H1 (cell line): ENCODE measurements at regions not wholly inside any gene's neighbourhood (a gene's known extent, or its start where the extent isn't known, plus 50 kb on each side); places are given as distances from the start of the nearest gene placed in this dataset.
A peak's percentile ranks its signal among the peaks of the same experiment; 100 is the strongest.

ENCODE experiments used
- CTCF ChIA-PET: fragments of 300-600 bp; sonication (Branson Sonifier 250); formaldehyde crosslinking; loops from one replicate; lab custom pipeline; 2021; ENCODE audit not compliant: partially characterized antibody; lab: Charles Lee
- POLR2A ChIA-PET: fragments of 300-600 bp; sonication (Branson Sonifier 250); formaldehyde crosslinking; loops from one replicate; lab custom pipeline; 2021; ENCODE audit warnings: inconsistent platforms; ENCODE audit not compliant: partially characterized antibody; lab: Charles Lee
- DNase-seq, 2 experiments: peaks; one replicate each; pipeline versions ENCODE4 v3.0.0 to v3.0.0-alpha.2; 2010 to 2022; ENCODE audit warnings: low spot score in 2 of 2, low read depth in 1 of 2, mixed read lengths in 1 of 2
- FAIRE-seq: peaks from 2 replicates; lab custom pipeline; 2011; peaks lifted over from hg19 to GRCh38; lab: Jason Lieb, UNC
- H2AFZ ChIP-seq: 2 replicates; pipeline ENCODE4 v1.8.1; 2012; ENCODE audit warnings: low read length, inconsistent platforms
- H2AK5ac ChIP-seq: 2 replicates; pipeline ENCODE4 v1.6.1; 2013; ENCODE audit warnings: low read depth, low read length
- H2BK120ac ChIP-seq: replicated peaks from 2 replicates; pipeline ENCODE3; 2013; ENCODE audit warnings: low read depth, low read length, inconsistent platforms
- H2BK12ac ChIP-seq: 2 replicates; pipeline ENCODE4 v1.6.1; 2013; ENCODE audit warnings: low read depth, low read length
- H2BK15ac ChIP-seq: 2 replicates; pipeline ENCODE4 v1.6.1; 2013; ENCODE audit warnings: low read length
- H2BK20ac ChIP-seq: 2 replicates; pipeline ENCODE4 v1.6.1; 2013; ENCODE audit warnings: low read length
- H2BK5ac ChIP-seq: 2 replicates; pipeline ENCODE4 v1.6.1; 2013; ENCODE audit warnings: low read depth, low read length
- H3K14ac ChIP-seq: 2 replicates; pipeline ENCODE4 v1.6.1; 2013; ENCODE audit warnings: inconsistent platforms; ENCODE audit not compliant: insufficient read length
- H3K18ac ChIP-seq: 2 replicates; pipeline ENCODE4 v1.6.1; 2013; ENCODE audit warnings: low read length; ENCODE audit errors: extremely low read depth
- H3K23ac ChIP-seq: 2 replicates; pipeline ENCODE4 v1.6.1; 2013; ENCODE audit warnings: inconsistent platforms; ENCODE audit not compliant: insufficient read length
- H3K23me2 ChIP-seq: 2 replicates; pipeline ENCODE4 v1.6.1; 2013; ENCODE audit warnings: low read depth, low read length
- H3K27ac ChIP-seq: 2 replicates; pipeline ENCODE4 v1.6.1; 2011; ENCODE audit warnings: low read depth, low read length, inconsistent platforms
- H3K27me3 ChIP-seq, 4 experiments: replicated peaks in 1 of 4; 1 replicate in 1 of 4; 2 replicates in 3 of 4; pipeline versions ENCODE4 v1.6.1 to v1.8.1; 2011 to 2013; ENCODE audit warnings: low read length in 3 of 4, mild to moderate bottlenecking in 3 of 4, inconsistent platforms in 2 of 4, mixed read lengths in 2 of 4, moderate library complexity in 1 of 4; ENCODE audit not compliant: control insufficient read depth in 3 of 4, insufficient read depth in 3 of 4; ENCODE audit errors: extremely low read depth in 1 of 4
- H3K36me3 ChIP-seq, 4 experiments: 2 replicates each; pipeline versions ENCODE4 v1.6.1 to v1.8.1; 2011 to 2013; ENCODE audit warnings: mild to moderate bottlenecking in 4 of 4, low read length in 3 of 4, moderate library complexity in 2 of 4, control low read depth in 1 of 4, inconsistent platforms in 1 of 4; ENCODE audit not compliant: insufficient read depth in 4 of 4, control insufficient read depth in 2 of 4
- H3K4ac ChIP-seq: replicated peaks from 2 replicates; pipeline ENCODE3; 2013; ENCODE audit warnings: low read length, low read depth, mixed read lengths, inconsistent platforms; ENCODE audit not compliant: insufficient read length
- H3K4me1 ChIP-seq, 4 experiments: replicated peaks in 1 of 4; 1 replicate in 1 of 4; 2 replicates in 3 of 4; pipeline versions ENCODE4 v1.6.1 to v1.8.1; 2011 to 2013; ENCODE audit warnings: low read length in 3 of 4, inconsistent platforms in 2 of 4, mixed read lengths in 1 of 4; ENCODE audit not compliant: insufficient read depth in 4 of 4, control insufficient read depth in 3 of 4
- H3K4me2 ChIP-seq, 2 experiments: 2 replicates each; pipeline versions ENCODE4 v1.6.1 to v1.8.1; 2011 to 2013; ENCODE audit warnings: low read depth in 2 of 2, low read length in 2 of 2, control low read depth in 1 of 2, inconsistent platforms in 1 of 2, mild to moderate bottlenecking in 1 of 2; ENCODE audit not compliant: insufficient read depth in 1 of 2
- H3K4me3 ChIP-seq, 4 experiments: fragments of 200-600, 300-600 bp in 1 of 4; sonication (generic), shearing (Covaris generic), sonication (Bioruptor Twin) in 1 of 4; 2 replicates each; pipeline versions ENCODE4 v1.5.1 to v1.8.1; 2011 to 2016; ENCODE audit warnings: low read length in 4 of 4, low read depth in 3 of 4, control low read depth in 2 of 4, inconsistent platforms in 2 of 4, mild to moderate bottlenecking in 2 of 4, mixed read lengths in 1 of 4, moderate library complexity in 1 of 4; ENCODE audit not compliant: insufficient read depth in 2 of 4; ENCODE audit errors: extremely low read depth in 1 of 4
- H3K56ac ChIP-seq: replicated peaks from 2 replicates; pipeline ENCODE3; 2013; ENCODE audit warnings: low read depth, mild to moderate bottlenecking, mixed read lengths, low read length, inconsistent platforms; ENCODE audit not compliant: insufficient read length
- H3K79me1 ChIP-seq: 2 replicates; pipeline ENCODE4 v1.6.1; 2013; ENCODE audit warnings: low read depth, low read length, control low read depth
- H3K79me2 ChIP-seq, 2 experiments: 2 replicates each; pipeline versions ENCODE4 v1.6.1 to v1.8.1; 2012 to 2013; ENCODE audit warnings: low read length in 2 of 2, mild to moderate bottlenecking in 2 of 2, inconsistent platforms in 1 of 2; ENCODE audit not compliant: insufficient read depth in 2 of 2, control insufficient read depth in 1 of 2
- H3K9ac ChIP-seq, 4 experiments: replicated peaks in 1 of 4; 1 replicate in 1 of 4; 2 replicates in 3 of 4; pipeline versions ENCODE4 v1.6.1 to v1.8.1; 2011 to 2013; ENCODE audit warnings: low read depth in 3 of 4, low read length in 3 of 4, control low read depth in 2 of 4, mild to moderate bottlenecking in 2 of 4, moderate library complexity in 2 of 4, inconsistent platforms in 1 of 4; ENCODE audit errors: extremely low read depth in 1 of 4
- H3K9me3 ChIP-seq, 2 experiments: 2 replicates each; pipeline versions ENCODE4 v1.6.1 to v1.8.1; 2012 to 2013; ENCODE audit warnings: mild to moderate bottlenecking in 2 of 2, moderate library complexity in 2 of 2, control low read depth in 1 of 2, inconsistent platforms in 1 of 2, low read depth in 1 of 2, low read length in 1 of 2, mixed read lengths in 1 of 2; ENCODE audit not compliant: insufficient read depth in 2 of 2
- H4K20me1 ChIP-seq, 2 experiments: replicated peaks in 1 of 2; 2 replicates each; pipeline versions ENCODE3 to v1.8.1; 2011 to 2013; ENCODE audit warnings: inconsistent platforms in 2 of 2, low read length in 2 of 2, mild to moderate bottlenecking in 1 of 2; ENCODE audit not compliant: insufficient read depth in 2 of 2, control insufficient read depth in 1 of 2
- H4K5ac ChIP-seq: 2 replicates; pipeline ENCODE4 v1.6.1; 2013; ENCODE audit warnings: low read length, low read depth, mixed read lengths, inconsistent platforms; ENCODE audit not compliant: insufficient read length
- H4K8ac ChIP-seq: 2 replicates; pipeline ENCODE4 v1.8.0; 2013; ENCODE audit warnings: mild to moderate bottlenecking, moderate library complexity, low read length, inconsistent platforms; ENCODE audit not compliant: insufficient read depth; ENCODE audit errors: extremely low read depth
- H4K91ac ChIP-seq: replicated peaks from 2 replicates; pipeline ENCODE3; 2013; ENCODE audit warnings: low read length, mixed read lengths, inconsistent platforms; ENCODE audit not compliant: insufficient read length
- ATF3 ChIP-seq: IDR thresholded peaks from 2 replicates; pipeline ENCODE4 v1.6.1; 2011; ENCODE audit warnings: low read depth, mild to moderate bottlenecking, low read length; ENCODE audit not compliant: insufficient read depth
- CTBP2 ChIP-seq: IDR thresholded peaks from 2 replicates; pipeline ENCODE4 v1.7.0; 2011; ENCODE audit warnings: borderline replicate concordance, mild to moderate bottlenecking, moderate library complexity, mixed read lengths, low read length; ENCODE audit not compliant: insufficient read depth, insufficient read length
- EP300 ChIP-seq, 2 experiments: IDR thresholded peaks; 1 replicate in 1 of 2; 2 replicates in 1 of 2; pipeline ENCODE4 v1.6.1; 2011 to 2012; ENCODE audit warnings: low read depth in 2 of 2, low read length in 2 of 2, mild to moderate bottlenecking in 2 of 2, borderline replicate concordance in 1 of 2, inconsistent platforms in 1 of 2, moderate library complexity in 1 of 2
- JUND ChIP-seq: IDR thresholded peaks from 2 replicates; pipeline ENCODE4 v1.6.1; 2011; ENCODE audit warnings: mild to moderate bottlenecking, improper control_type of control experiment, low read length
- KDM1A ChIP-seq: fragments of 200-600, 300-600 bp; sonication (generic); IDR thresholded peaks from 2 replicates; pipeline ENCODE4 v1.7.1; 2016; ENCODE audit warnings: mild to moderate bottlenecking, low read length, borderline replicate concordance
- PHF8 ChIP-seq: fragments of 200-600 bp; sonication (generic); conservative IDR thresholded peaks from 2 replicates; pipeline ENCODE4 v1.7.1; 2012; ENCODE audit warnings: low read depth, mild to moderate bottlenecking, inconsistent platforms, low read length, moderate library complexity
- RNF2 ChIP-seq: fragments of 200-900, 300-1000 bp; sonication (generic); IDR thresholded peaks from 2 replicates; pipeline ENCODE4 v1.7.1; 2016; ENCODE audit warnings: borderline replicate concordance, low read depth, mild to moderate bottlenecking, antibody characterized with exemption, low read length; ENCODE audit not compliant: poor library complexity, severe bottlenecking; ENCODE audit errors: missing control alignments
- SUZ12 ChIP-seq: fragments of 200-600 bp; sonication (generic); IDR thresholded peaks from 2 replicates; pipeline ENCODE4 v1.6.1; 2012; ENCODE audit warnings: mild to moderate bottlenecking, inconsistent platforms, low read length, moderate library complexity, mixed read lengths
- TAF7 ChIP-seq: optimal IDR thresholded peaks from 2 replicates; pipeline ENCODE3; 2011; ENCODE audit warnings: low read depth, mild to moderate bottlenecking, inconsistent platforms, low read length, moderate library complexity, borderline replicate concordance
- TEAD4 ChIP-seq: IDR thresholded peaks from 2 replicates; pipeline ENCODE4 v1.6.1; 2012; ENCODE audit warnings: low read depth, low read length, inconsistent platforms, mixed read lengths
- WGBS, 2 experiments: shearing (Covaris generic) in 1 of 2; methylation state at CpG; one replicate each; pipeline versions ENCODE4 v1.1.6 to v1.1.7; 2013 to 2015; ENCODE audit warnings: low lambda C conversion rate in 2 of 2, mixed read lengths in 2 of 2, inconsistent platforms in 1 of 2, low coverage in 1 of 2, missing lambda C conversion rate in 1 of 2; ENCODE audit not compliant: insufficient replicate concordance in 2 of 2, insufficient coverage in 1 of 2, insufficient read length in 1 of 2; ENCODE audit errors: extremely low coverage in 1 of 2, missing lambda C conversion rate in 1 of 2; 5-methylcytosine and 5-hydroxymethylcytosine counted together

GRCh38 chr12:75959060-75959459 is 72.5 kb downstream of the PHLDA1 start:
- no peak overlapping the region for H2BK20ac ChIP-seq
- no peak overlapping the region for H2BK15ac ChIP-seq
- no peaks in the 10 kb centered on the region for H3K27me3 ChIP-seq
- CTCF ChIA-PET = interaction anchor here (0.9 to 1.6 kb wide), 6 partner anchors 16 to 434 kb away, joined by 3 read pairs; no protein-coding TSS in a partner anchor
- peak; percentile 65 for FAIRE-seq
- H3K4me2 ChIP-seq = peak overlapping the region; percentile 32 to 46
- no peak overlapping the region for H3K9ac ChIP-seq
- no peak overlapping the region for H4K8ac ChIP-seq
- H3K4ac ChIP-seq = no peak overlapping the region
- POLR2A ChIA-PET = interaction anchor here (0.7 to 3.0 kb wide), 7 partner anchors 9 to 75 kb away, joined by 3 to 16 read pairs (median 4); partner anchors contain the start of gene PHLDA1
- H3K79me2 ChIP-seq = no peaks in the 10 kb centered on the region
- peak overlapping the region; percentile 66; the same call in 1 of the 2 replicates for H3K18ac ChIP-seq
- peak overlapping the region in 1 of 4 experiments; percentile 32; a peak in 1 of 8 replicates for H3K4me3 ChIP-seq
- H3K23ac ChIP-seq = no peak overlapping the region
- H3K9me3 ChIP-seq = no peaks in the 10 kb centered on the region
- peaks cover 0 to 16% (median 9%) of the 10 kb centered on the region in 4 experiments; a peak in 5 of 7 replicates for H3K4me1 ChIP-seq
- H4K20me1 ChIP-seq = no peaks in the 10 kb centered on the region
- H4K5ac ChIP-seq = peak overlapping the region; percentile 54
- no peak overlapping the region for H4K91ac ChIP-seq
- no peak overlapping the region for H3K14ac ChIP-seq
- peak overlapping the region; percentile 69; the same call in 1 of the 2 replicates for H2BK5ac ChIP-seq
- no peak overlapping the region for H2BK120ac ChIP-seq
- peak overlapping the region; percentile 60 for H3K27ac ChIP-seq
- no peaks in the 10 kb centered on the region for H3K36me3 ChIP-seq
- 32% methylated on average over 2 of the region's 2 CpGs; no CpG with 5 or more reads in 1 of the 2 experiments for WGBS, 2 experiments
- H2AK5ac ChIP-seq = no peak overlapping the region
- H3K56ac ChIP-seq = no peak overlapping the region
- no peak overlapping the region for H2AFZ ChIP-seq
- H2BK12ac ChIP-seq = 0 out of 2 replicates have a peak overlapping the region, but pooled peaks have one; percentile 7
- H3K79me1 ChIP-seq = no peaks in the 10 kb centered on the region
- 0 out of 2 replicates have a peak, but pooled peaks cover 2% of the 10 kb centered on the region for H3K23me2 ChIP-seq
- DNase-seq = no peak
- TF ChIP-seq SUZ12 (no peak), TAF7 (no peak), TEAD4 (peak; percentile 56; the same call in 1 of the 2 replicates), PHF8 (no peak), KDM1A (no peak), RNF2 (no peak), JUND (no peak), EP300 (IDR thresholded peaks at IDR 0.05; ENCODE audit: borderline replicate concordance in 1 of 2, low read depth in 2 of 2, low read length in 2 of 2) (no peak), CTBP2 (no peak), ATF3 (no peak)
